Kidney (tissue), 13 donors: ENCODE measurements at regions not wholly inside any gene's neighbourhood (a gene's known extent, or its start where the extent isn't known, plus 50 kb on each side); places are given as distances from the start of the nearest gene placed in this dataset.
A peak's percentile ranks its signal among the peaks of the same experiment; 100 is the strongest.

Source experiments
- DNase-seq, 5 donors: peaks; one replicate each; pipeline ENCODE4 v3.0.0-alpha.2; 2013 to 2020
- FAIRE-seq: peaks from 2 replicates; lab custom pipeline; 2012; peaks lifted over from hg19 to GRCh38; lab: Jason Lieb, UNC
- H3K27ac ChIP-seq, 2 donors: one replicate each; pipeline ENCODE4 v1.7.0; 2013; ENCODE audit warnings: low read depth in 2 of 2, low read length in 2 of 2, inconsistent platforms in 1 of 2
- H3K27me3 ChIP-seq: one replicate; pipeline ENCODE4 v1.7.1; 2013; ENCODE audit warnings: low read length, inconsistent platforms; ENCODE audit not compliant: control insufficient read depth, insufficient read depth
- H3K36me3 ChIP-seq, 3 donors: one replicate each; pipeline versions ENCODE4 v1.7.0 to v1.7.1; 2013; ENCODE audit warnings: low read length in 3 of 3, control low read depth in 1 of 3, inconsistent platforms in 1 of 3; ENCODE audit not compliant: insufficient read depth in 3 of 3, control insufficient read depth in 2 of 3
- H3K4me1 ChIP-seq, 3 donors: one replicate each; pipeline versions ENCODE4 v1.7.0 to v1.7.1; 2013; ENCODE audit warnings: low read length in 3 of 3, inconsistent platforms in 1 of 3, low read depth in 1 of 3; ENCODE audit not compliant: control insufficient read depth in 2 of 3, insufficient read depth in 2 of 3
- H3K4me3 ChIP-seq, 3 donors: one replicate each; pipeline versions ENCODE4 v1.7.0 to v1.8.1; 2013; ENCODE audit warnings: low read length in 3 of 3, control low read depth in 1 of 3, inconsistent platforms in 1 of 3
- H3K9ac ChIP-seq, 3 donors: one replicate each; pipeline versions ENCODE4 v1.7.0 to v1.7.1; 2013; ENCODE audit warnings: low read length in 3 of 3, control low read depth in 1 of 3, inconsistent platforms in 1 of 3
- H3K9me3 ChIP-seq, 3 donors: one replicate each; pipeline versions ENCODE4 v1.7.0 to v1.7.1; 2013; ENCODE audit warnings: low read length in 3 of 3, control low read depth in 1 of 3, inconsistent platforms in 1 of 3; ENCODE audit not compliant: control insufficient read depth in 2 of 3, insufficient read depth in 1 of 3
- CTCF ChIP-seq: IDR thresholded peaks from 3 replicates; pipeline ENCODE4 v1.5.1; 2012; ENCODE audit warnings: mild to moderate bottlenecking, moderate library complexity, borderline replicate concordance; ENCODE audit not compliant: insufficient read depth; ENCODE audit errors: extremely low read depth
- intact Hi-C: fragments of 100-400 bp; cut with DNase I; formaldehyde crosslinking; loops from one replicate; pipeline ENCODE4 v1.11.1; 2022
- donor health status: control.
- donor health status: control.
- donor health status: control.
- donor health status: control.
- donor health status: control.
- donor health status: DM: yes; HTN: yes; CAD: no.
- donor health status: Normal renal cell carcinoma (clear cell type).

DNA sequence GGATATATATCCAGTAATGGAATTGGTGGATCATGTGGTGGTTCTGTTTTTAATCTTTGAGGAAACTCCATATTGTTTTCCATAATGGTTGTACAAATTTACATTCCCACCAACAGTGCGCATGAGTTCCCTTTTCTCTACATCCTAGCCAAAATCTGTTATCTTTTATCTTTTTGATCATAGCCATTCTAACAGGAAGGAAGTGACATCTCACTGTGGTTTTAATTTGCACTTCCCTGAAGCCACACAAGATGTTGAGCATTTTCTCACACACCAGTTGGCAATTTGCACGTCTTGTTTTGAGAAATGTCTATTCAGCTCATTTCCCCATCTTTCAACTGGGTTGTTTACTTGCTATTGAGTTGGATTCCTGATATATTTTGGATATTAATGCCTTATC lies 194.9 kb downstream of the CBLL2 start:
- Histone ChIP-seq H3K9me3 (no peaks in the 10 kb centered on the region), H3K4me1 (no peaks in the 10 kb centered on the region), H3K27ac (no peak overlapping the region), H3K9ac (no peak overlapping the region), H3K36me3 (no peaks in the 10 kb centered on the region), H3K4me3 (no peak overlapping the region), H3K27me3 (no peaks in the 10 kb centered on the region)
- DNase-seq: no peak
- intact Hi-C loops: no loop called here
- no peak for TF ChIP-seq CTCF
- no peak for FAIRE-seq

- no peaks in the 10 kb centered on the region for H3K36me3 ChIP-seq
- no peak overlapping the region for H3K4me3 ChIP-seq
- H3K27me3 ChIP-seq: no peaks in the 10 kb centered on the region
- no peak overlapping the region for H3K27ac ChIP-seq
- peaks cover 0 to 1% (median 0%) of the 10 kb centered on the region in 3 donors for H3K9me3 ChIP-seq
- FAIRE-seq (peak; percentile 63), DNase-seq (no peak)
- H3K9ac ChIP-seq: no peak overlapping the region
- intact Hi-C loops: no loop called here
- no peaks in the 10 kb centered on the region for H3K4me1 ChIP-seq
- TF ChIP-seq CTCF: no peak
Measured at GRCh38 chrX:22481436-22481835, 208.7 kb downstream of the CBLL2 start.

- no peak overlapping the region for H3K9ac ChIP-seq
- no peaks in the 10 kb centered on the region for H3K27me3 ChIP-seq
- DNase-seq (no peak), FAIRE-seq (no peak)
- no peaks in the 10 kb centered on the region for H3K36me3 ChIP-seq
- H3K9me3 ChIP-seq: no peaks in the 10 kb centered on the region
- TF ChIP-seq CTCF: no peak
- no peak overlapping the region for H3K4me3 ChIP-seq
- intact Hi-C loops: no loop called here
- H3K4me1 ChIP-seq: no peaks in the 10 kb centered on the region
- no peak overlapping the region for H3K27ac ChIP-seq
Measured at GRCh38 chrX:22486296-22486695, 213.6 kb downstream of the CBLL2 start.

DNA sequence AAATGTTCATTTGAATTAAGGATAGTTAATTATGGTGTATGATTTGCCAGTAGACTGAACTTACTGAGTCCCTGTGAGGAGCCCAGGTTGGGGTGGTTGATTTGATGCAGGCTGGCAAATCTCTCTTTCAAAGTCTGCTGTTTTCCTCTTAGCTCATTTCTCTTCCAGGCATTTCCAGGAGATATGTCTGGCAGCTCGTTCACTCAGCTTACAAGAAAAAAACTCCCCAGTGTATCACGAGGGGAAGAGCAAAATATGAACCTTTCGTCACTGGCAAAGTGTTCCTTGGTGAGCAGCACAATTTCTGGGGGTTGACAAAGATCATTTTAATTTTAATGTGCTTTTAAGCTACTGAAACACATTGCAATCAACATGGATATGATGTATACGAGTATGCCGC lies 244.2 kb downstream of the CBLL2 start:
- H3K4me1 ChIP-seq: no peaks in the 10 kb centered on the region
- no peaks in the 10 kb centered on the region for H3K36me3 ChIP-seq
- no peak overlapping the region for H3K27ac ChIP-seq
- H3K9ac ChIP-seq: no peak overlapping the region
- no peaks in the 10 kb centered on the region for H3K27me3 ChIP-seq
- no peak overlapping the region for H3K4me3 ChIP-seq
- intact Hi-C loops: no loop called here
- FAIRE-seq (no peak), DNase-seq (no peak)
- H3K9me3 ChIP-seq: no peaks in the 10 kb centered on the region
- TF ChIP-seq CTCF: no peak
